Neural progenitor cell (in vitro differentiated cells): ENCODE measurements at regions not wholly inside any gene's neighbourhood (a gene's known extent, or its start where the extent isn't known, plus 50 kb on each side); places are given as distances from the start of the nearest gene placed in this dataset.

ENCODE experiments used
- CTCF ChIP-seq: fragments of 200-600 bp; sonication (generic); IDR thresholded peaks from 2 replicates; pipeline ENCODE4 v1.5.1; 2017; ENCODE audit warnings: antibody characterized with exemption, mild to moderate bottlenecking
- EZH2 ChIP-seq: fragments of 200-600 bp; sonication (generic); IDR thresholded peaks from 2 replicates; pipeline ENCODE4 v1.6.1; 2017; ENCODE audit warnings: antibody characterized with exemption, mild to moderate bottlenecking, moderate library complexity
- EZH2phosphoT487 ChIP-seq: fragments of 200-600 bp; sonication (generic); IDR thresholded peaks from 2 replicates; pipeline ENCODE4 v1.6.1; 2017; ENCODE audit warnings: antibody characterized with exemption

GRCh38 chr15:39253552-39253951, 327.3 kb upstream of the THBS1 start:
- TF ChIP-seq EZH2 (no peak), CTCF (no peak), EZH2phosphoT487 (no peak)
